IPS-18a (cell line): ENCODE measurements at regions not wholly inside any gene's neighbourhood (a gene's known extent, or its start where the extent isn't known, plus 50 kb on each side); places are given as distances from the start of the nearest gene placed in this dataset.

Experiments
- H3K27ac ChIP-seq: one replicate; pipeline ENCODE4 v1.5.1; 2013; ENCODE audit warnings: low read length
- H3K27me3 ChIP-seq: one replicate; pipeline ENCODE4 v1.6.1; 2013; ENCODE audit warnings: mild to moderate bottlenecking, low read length; ENCODE audit not compliant: control insufficient read depth, insufficient read depth
- H3K36me3 ChIP-seq: one replicate; pipeline ENCODE4 v1.6.1; 2013; ENCODE audit warnings: low read depth, low read length; ENCODE audit not compliant: control insufficient read depth
- H3K4me1 ChIP-seq: one replicate; pipeline ENCODE4 v1.6.1; 2013; ENCODE audit warnings: low read depth, low read length; ENCODE audit not compliant: control insufficient read depth
- H3K4me3 ChIP-seq: one replicate; pipeline ENCODE4 v1.5.1; 2013; ENCODE audit warnings: low read length
- H3K9ac ChIP-seq: one replicate; pipeline ENCODE4 v1.6.1; 2013; ENCODE audit warnings: mild to moderate bottlenecking, low read length, moderate library complexity
- H3K9me3 ChIP-seq: one replicate; pipeline ENCODE4 v1.6.1; 2013; ENCODE audit warnings: low read depth, low read length; ENCODE audit not compliant: control insufficient read depth

GRCh38 chr10:62618054-62618453 lies 186.5 kb upstream of the ADO start:
- no peaks in the 10 kb centered on the region for H3K4me1 ChIP-seq
- H3K36me3 ChIP-seq = no peaks in the 10 kb centered on the region
- H3K27me3 ChIP-seq = no peaks in the 10 kb centered on the region
- no peak overlapping the region for H3K4me3 ChIP-seq
- H3K9ac ChIP-seq = no peak overlapping the region
- no peak overlapping the region for H3K27ac ChIP-seq
- no peaks in the 10 kb centered on the region for H3K9me3 ChIP-seq

GRCh38 chr10:62618576-62619412 lies 185.7 kb upstream of the ADO start:
- Histone ChIP-seq H3K9me3 (no peaks in the 10 kb centered on the region), H3K27me3 (no peaks in the 10 kb centered on the region), H3K9ac (no peak overlapping the region), H3K4me1 (no peaks in the 10 kb centered on the region), H3K36me3 (no peaks in the 10 kb centered on the region), H3K4me3 (no peak overlapping the region), H3K27ac (no peak overlapping the region)

- Histone ChIP-seq H3K4me3 (no peak overlapping the region), H3K36me3 (no peaks in the 10 kb centered on the region), H3K27me3 (no peaks in the 10 kb centered on the region), H3K9me3 (no peaks in the 10 kb centered on the region), H3K27ac (no peak overlapping the region), H3K4me1 (no peaks in the 10 kb centered on the region), H3K9ac (no peak overlapping the region)
Observed at GRCh38 chr10:62619413-62619738, 185.1 kb upstream of the ADO start.

- no peaks in the 10 kb centered on the region for H3K27me3 ChIP-seq
- no peaks in the 10 kb centered on the region for H3K36me3 ChIP-seq
- H3K4me3 ChIP-seq = no peak overlapping the region
- peaks cover 1% of the 10 kb centered on the region for H3K4me1 ChIP-seq
- H3K9ac ChIP-seq = no peak overlapping the region
- H3K27ac ChIP-seq = no peak overlapping the region
- H3K9me3 ChIP-seq = no peaks in the 10 kb centered on the region
Observed at GRCh38 chr10:62620491-62620890, 184.0 kb upstream of the ADO start.

GRCh38 chr10:62623223-62623622 lies 181.3 kb upstream of the ADO start:
- peaks cover 27% of the 10 kb centered on the region for H3K4me1 ChIP-seq
- no peaks in the 10 kb centered on the region for H3K9me3 ChIP-seq
- H3K4me3 ChIP-seq = no peak overlapping the region
- no peak overlapping the region for H3K27ac ChIP-seq
- H3K36me3 ChIP-seq = no peaks in the 10 kb centered on the region
- H3K27me3 ChIP-seq = no peaks in the 10 kb centered on the region
- H3K9ac ChIP-seq = no peak overlapping the region

- H3K9ac ChIP-seq = no peak overlapping the region
- no peak overlapping the region for H3K27ac ChIP-seq
- peaks cover 27% of the 10 kb centered on the region for H3K4me1 ChIP-seq
- no peaks in the 10 kb centered on the region for H3K36me3 ChIP-seq
- H3K4me3 ChIP-seq = no peak overlapping the region
- H3K9me3 ChIP-seq = no peaks in the 10 kb centered on the region
- H3K27me3 ChIP-seq = no peaks in the 10 kb centered on the region
Observed at GRCh38 chr10:62625484-62625883, 179.0 kb upstream of the ADO start.

- peaks cover 27% of the 10 kb centered on the region for H3K4me1 ChIP-seq
- H3K4me3 ChIP-seq = no peak overlapping the region
- H3K36me3 ChIP-seq = no peaks in the 10 kb centered on the region
Observed at GRCh38 chr10:62626079-62626478, 178.4 kb upstream of the ADO start.

GRCh38 chr10:62626817-62627216 lies 177.7 kb upstream of the ADO start:
- Histone ChIP-seq H3K27me3 (no peaks in the 10 kb centered on the region), H3K9ac (no peak overlapping the region), H3K36me3 (no peaks in the 10 kb centered on the region), H3K4me3 (no peak overlapping the region), H3K27ac (no peak overlapping the region), H3K9me3 (no peaks in the 10 kb centered on the region), H3K4me1 (peaks cover 27% of the 10 kb centered on the region)

More at GRCh38 chr10:62626079-62626478, 178.4 kb upstream of the ADO start:
- H3K9me3 ChIP-seq = no peaks in the 10 kb centered on the region
- no peaks in the 10 kb centered on the region for H3K27me3 ChIP-seq
- no peak overlapping the region for H3K27ac ChIP-seq
- H3K9ac ChIP-seq = no peak overlapping the region

- no peaks in the 10 kb centered on the region for H3K27me3 ChIP-seq
- H3K36me3 ChIP-seq = no peaks in the 10 kb centered on the region
- no peaks in the 10 kb centered on the region for H3K9me3 ChIP-seq
- H3K4me1 ChIP-seq = peaks cover 27% of the 10 kb centered on the region
- H3K27ac ChIP-seq = no peak overlapping the region
- H3K9ac ChIP-seq = no peak overlapping the region
- H3K4me3 ChIP-seq = no peak overlapping the region
Observed at GRCh38 chr10:62627983-62628382, 176.5 kb upstream of the ADO start.

GRCh38 chr10:62631241-62631640 lies 173.3 kb upstream of the ADO start:
- H3K4me3 ChIP-seq = no peak overlapping the region
- H3K27ac ChIP-seq = no peak overlapping the region
- H3K9ac ChIP-seq = no peak overlapping the region
- no peaks in the 10 kb centered on the region for H3K36me3 ChIP-seq
- no peaks in the 10 kb centered on the region for H3K27me3 ChIP-seq
- no peaks in the 10 kb centered on the region for H3K9me3 ChIP-seq
- peaks cover 18% of the 10 kb centered on the region for H3K4me1 ChIP-seq

- H3K4me1 ChIP-seq = peaks cover 8% of the 10 kb centered on the region
- H3K27ac ChIP-seq = no peak overlapping the region
- H3K9ac ChIP-seq = no peak overlapping the region
- no peaks in the 10 kb centered on the region for H3K27me3 ChIP-seq
- H3K4me3 ChIP-seq = no peak overlapping the region
- no peaks in the 10 kb centered on the region for H3K36me3 ChIP-seq
- no peaks in the 10 kb centered on the region for H3K9me3 ChIP-seq
Observed at GRCh38 chr10:62632071-62632809, 172.3 kb upstream of the ADO start.

- Histone ChIP-seq H3K27me3 (no peaks in the 10 kb centered on the region), H3K9ac (no peak overlapping the region), H3K36me3 (no peaks in the 10 kb centered on the region), H3K4me1 (no peaks in the 10 kb centered on the region), H3K4me3 (no peak overlapping the region), H3K9me3 (no peaks in the 10 kb centered on the region), H3K27ac (no peak overlapping the region)
Observed at GRCh38 chr10:62633976-62634375, 170.5 kb upstream of the ADO start.
